GM21825 (cell line): ENCODE measurements at regions not wholly inside any gene's neighbourhood (a gene's known extent, or its start where the extent isn't known, plus 50 kb on each side); places are given as distances from the start of the nearest gene placed in this dataset.
"Not testable (repeated sequence)": the region's sequence is repeated elsewhere in the genome, so short reads cannot be mapped to it uniquely, and the experiment has no call there.

Experiments
- ATAC-seq: cut with Tn5 transposase; IDR thresholded peaks from one replicate; pipeline ENCODE4 v1.9.1; 2021; ENCODE audit warnings: mild to moderate bottlenecking, moderate library complexity; ENCODE audit not compliant: unreplicated experiment

DNA sequence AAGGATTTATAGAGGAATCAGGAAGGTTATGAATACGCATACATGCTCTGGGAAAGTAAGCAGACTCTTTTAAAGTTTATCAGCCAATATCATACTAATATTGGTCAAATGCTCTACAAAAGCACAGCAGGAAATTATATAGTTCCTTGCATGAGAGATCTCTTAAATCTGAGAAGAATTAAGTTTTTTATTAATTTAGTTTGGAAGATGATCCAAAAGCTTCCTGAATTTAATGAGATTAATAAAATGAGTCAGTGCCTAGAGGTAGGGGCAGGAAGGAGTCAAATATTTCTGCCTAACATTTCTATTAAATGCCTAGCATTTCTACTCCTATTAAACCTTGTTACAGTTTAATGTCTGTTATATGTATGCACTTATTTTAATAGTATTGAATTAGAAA, 1608.2 kb downstream of the GRIK2 start:
- no peak for ATAC-seq

DNA sequence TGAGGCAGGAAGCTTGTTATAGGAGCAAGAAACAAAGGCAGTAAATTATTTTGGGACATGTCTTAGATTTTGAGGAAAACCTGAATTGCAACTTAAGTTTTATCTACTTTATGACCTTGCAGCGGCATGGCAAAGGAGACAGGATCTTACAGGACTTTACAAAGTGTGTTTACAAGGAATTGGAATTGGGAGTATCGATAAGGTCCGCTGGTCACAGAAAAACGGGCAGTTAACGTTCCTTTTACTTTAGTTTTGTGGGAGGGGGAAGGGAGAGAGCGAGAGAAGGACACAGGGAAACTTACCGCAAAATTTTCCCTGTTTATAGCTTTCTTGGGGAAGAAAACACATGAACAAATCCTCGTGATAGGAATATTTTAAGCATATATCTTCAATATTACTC, 1607.2 kb downstream of the GRIK2 start:
- no peak for ATAC-seq

DNA sequence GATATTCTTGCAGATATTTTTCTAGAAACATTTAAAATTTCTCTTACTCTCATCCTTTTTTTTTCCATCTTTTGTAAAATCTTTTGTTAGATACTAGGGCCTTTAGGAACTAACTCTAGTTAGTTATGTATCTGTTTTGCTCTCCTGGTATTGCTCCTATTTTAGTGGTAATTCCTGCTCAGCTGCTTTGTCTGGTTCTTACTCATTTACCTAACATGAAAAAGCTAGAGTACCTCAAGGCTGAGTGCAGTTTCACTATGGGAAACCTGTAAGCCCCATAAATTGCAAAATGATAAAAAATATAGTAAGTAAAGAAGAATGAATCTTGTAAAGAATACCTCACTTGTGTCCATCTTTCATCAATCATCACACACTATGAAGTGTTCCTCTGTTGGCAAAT, 1602.0 kb downstream of the GRIK2 start:
- ATAC-seq: no peak

DNA sequence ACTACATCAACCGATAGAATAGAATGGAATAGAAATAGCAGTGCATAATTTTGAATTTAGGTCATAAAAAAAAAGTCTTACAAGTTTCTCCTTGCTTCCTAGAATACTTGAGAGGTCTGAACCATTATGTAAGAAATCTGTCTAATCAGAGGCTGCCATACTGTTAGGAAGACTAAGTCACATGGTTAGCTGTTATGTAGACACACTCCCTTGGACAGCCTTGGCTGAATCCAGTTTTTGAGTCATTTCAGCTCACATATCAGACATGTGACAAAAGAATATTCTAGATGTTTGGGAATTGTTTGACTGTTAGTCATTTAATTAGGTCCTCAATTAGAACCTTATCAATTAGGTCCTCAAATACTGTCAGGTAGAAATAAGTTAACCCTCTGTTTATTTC, 1601.4 kb downstream of the GRIK2 start:
- ATAC-seq: no peak

DNA sequence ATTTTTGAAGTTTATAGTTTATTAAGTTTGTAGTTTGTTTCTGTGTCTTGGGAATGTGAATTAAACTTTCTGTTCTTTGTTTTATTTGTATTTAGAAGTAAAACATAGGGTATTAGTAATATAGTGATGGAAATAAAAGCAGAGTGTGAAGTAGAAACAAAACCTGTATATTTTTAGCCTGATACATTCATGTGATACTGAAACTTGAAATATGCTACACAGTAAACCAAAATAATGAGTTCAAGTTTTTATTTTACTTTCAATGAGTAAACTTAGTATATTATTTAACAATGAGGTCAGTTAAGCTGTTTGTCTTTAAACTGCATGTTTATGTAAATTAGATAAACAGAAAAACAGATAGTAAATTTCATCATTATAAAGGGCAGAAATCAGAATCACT, 1592.6 kb downstream of the GRIK2 start:
- no peak for ATAC-seq

DNA sequence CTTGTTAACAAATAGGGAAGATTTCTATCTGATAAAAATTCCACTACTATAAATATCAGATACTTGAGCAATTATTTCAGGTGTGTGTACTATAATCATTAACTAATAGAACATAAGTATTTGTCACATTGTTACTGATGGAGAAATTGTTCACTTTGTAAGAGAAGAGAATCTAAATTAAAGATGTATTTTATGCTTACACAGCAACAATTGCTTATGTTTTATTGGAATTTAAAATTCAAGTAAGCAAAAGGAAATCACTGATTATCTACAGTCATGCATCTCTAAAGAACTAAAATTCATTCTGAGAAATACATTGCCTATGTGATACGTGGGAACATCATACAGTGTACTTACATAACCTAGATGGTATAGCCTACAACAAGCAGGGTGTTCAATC, 1590.8 kb downstream of the GRIK2 start:
- ATAC-seq: no peak

DNA sequence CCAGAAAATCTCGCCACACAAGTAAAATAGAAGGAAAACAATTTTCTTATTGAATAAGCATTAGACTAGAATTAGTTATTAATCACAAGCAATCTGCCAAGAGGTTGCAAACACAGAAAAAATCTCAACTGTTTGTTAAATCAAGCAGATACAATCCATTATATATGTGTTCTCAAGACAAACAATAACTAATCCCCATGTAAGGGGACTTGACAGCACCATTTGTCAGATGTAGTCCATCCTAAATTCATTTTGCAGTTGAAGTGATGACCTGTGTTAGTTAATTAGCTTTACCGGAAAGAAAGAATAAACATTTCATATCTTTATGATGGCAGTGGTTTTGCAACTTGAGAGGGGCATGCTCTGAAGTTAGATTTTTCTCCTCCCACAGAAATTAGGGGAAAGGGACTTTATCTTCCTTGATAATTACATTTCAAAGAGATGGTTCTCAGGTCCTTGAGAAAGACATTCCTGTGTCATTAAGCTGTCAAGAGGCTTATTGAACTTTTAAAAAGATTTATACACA, 1588.0 kb downstream of the GRIK2 start:
- ATAC-seq: no peak

DNA sequence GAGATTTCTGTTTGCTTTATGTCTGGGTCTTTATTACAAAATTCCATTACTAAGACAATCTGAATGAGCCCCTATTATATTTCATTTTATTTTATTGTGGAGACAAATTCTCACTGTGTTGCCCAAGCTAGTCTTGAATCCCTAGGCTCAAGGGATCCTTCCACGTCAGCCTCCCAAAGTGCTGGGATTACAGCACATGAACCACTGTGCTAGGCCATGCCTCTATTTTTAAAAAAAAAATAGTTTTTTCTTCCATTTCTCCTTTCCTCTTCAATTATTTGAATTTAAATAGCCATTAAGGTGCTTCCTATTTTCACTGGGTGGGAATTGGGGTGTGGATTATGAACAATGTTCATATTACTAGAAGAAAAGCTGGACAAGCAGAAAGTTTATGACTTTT, 1587.4 kb downstream of the GRIK2 start:
- no peak for ATAC-seq

DNA sequence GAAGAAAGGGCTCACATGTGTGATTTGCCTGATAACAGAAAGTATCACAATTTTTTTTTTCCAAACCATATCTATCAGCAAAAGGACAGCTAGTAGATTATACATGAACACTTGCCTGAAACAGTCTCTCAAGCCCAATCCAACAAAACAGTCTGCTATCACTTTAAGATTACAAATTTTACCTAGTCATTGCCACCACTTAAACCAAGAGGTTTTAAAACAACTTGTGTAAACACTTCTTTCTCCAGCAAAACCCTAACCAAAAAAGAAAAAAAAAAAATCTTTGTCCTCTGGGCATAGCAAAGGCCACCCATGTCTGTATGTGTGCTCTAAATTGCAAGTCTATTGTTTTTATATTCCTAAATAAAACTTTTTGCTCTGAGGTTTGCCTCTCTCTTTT, 1568.4 kb downstream of the GRIK2 start:
- ATAC-seq: no peak

DNA sequence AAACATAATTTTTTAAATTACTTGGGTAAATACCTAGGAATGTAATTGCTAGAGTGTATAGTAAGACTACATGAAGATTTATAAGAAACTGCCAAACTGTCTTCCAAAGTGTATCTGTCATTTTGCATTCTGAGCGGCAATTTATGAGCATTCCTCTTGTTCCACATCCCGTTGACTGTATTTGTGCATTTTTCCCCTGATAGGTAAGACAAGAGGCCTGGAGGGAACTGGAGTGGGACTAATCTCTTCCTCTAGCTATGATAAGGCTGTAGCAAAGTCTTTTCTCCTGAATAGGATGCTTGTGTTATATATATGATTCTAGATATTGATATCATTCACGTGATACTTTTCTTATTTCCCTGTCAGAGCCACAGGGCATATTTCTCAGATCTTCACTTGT, 1557.5 kb downstream of the GRIK2 start:
- ATAC-seq: no peak

DNA sequence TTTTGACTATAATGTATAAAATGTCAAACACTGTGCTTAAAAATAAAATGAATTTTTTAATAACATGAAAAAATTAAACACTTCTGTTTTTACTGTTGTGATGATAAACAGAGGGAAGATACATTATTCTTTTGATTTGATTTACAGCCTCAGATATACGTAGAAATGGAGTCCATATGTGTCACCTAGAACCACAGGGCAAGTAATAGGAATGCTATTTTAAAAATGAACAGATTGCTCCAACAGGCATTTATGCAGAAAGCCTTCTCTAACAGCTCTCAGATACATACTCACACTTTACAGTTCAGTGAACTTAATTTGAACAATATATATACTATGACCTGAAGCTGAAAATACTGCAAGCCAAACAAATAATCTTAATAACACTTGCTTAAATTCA, 1551.0 kb downstream of the GRIK2 start:
- ATAC-seq: no peak

DNA sequence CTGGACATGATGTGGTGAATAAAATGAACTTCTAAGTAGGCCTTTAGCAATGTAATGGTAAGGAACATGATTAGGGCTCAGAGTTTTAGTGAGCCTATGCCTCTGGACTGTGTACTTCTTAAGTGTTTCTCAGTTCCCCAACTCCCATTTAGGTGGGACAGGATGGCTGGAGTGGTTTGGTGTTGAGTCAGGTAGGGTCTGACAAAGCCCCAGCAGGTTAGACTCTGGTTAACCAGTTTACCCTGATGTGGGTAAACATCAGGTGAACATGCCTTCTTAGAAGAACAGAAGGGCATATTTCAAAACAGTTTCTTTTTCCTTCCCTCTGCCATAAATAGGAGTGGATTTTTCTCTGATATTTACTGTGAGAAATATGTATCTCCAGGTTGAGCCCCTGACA, 1548.7 kb downstream of the GRIK2 start:
- no peak for ATAC-seq

DNA sequence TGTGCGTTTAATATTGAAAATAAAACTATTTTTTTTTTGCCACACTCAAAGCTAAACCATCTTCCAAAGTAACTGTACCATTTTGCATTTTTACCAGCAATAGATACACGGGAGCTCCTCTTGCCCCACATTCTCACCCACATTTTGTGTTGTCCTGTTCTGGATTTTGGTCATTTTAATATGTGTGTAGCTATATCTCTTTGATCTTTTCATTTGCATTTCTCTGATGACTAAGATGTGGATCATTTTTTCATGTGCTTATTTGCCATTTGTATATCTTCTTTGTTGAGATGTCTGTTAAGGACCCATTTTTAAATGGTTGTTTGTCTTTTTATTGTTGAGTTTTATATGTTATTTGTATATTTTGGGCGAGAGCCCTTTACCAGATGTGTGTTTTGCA, 1543.5 kb downstream of the GRIK2 start:
- ATAC-seq: no peak

DNA sequence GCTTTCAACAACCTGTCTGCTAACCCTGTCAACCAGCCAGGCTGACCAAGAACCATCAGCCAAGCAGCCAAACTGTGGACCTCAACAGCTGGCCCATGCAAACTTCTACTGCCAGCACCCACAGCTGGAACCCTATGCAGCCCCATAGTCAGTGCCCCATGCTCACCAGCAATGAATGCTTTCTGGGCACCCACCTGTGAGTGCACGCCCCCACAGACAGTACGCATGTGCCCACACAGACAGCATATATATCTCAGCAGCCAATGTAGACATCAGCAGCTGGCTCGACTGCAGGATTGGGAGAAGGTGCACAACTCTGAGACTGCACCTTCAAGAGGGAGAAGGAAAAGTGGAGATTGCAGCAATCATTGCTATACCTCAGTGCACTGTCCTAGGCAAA, 1534.6 kb downstream of the GRIK2 start:
- ATAC-seq: no peak

DNA sequence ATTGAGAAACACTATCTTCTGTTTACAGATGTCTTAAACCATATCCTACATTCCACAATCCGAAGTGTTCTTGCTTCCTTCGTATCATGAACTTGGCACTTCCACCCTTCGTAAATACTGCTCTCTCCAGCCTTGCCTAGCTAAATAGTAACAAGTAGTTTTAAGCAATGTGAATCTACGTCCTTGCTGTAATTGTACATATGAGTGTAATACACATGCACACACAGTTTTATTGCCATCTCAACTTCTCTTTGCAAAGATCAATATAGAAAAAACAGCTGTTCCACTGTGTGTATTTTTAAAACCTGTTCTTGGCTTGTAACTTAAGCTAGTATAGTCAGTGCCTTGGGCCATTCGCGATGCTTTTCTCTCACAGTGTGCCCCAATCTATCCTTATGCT, 1524.7 kb downstream of the GRIK2 start:
- ATAC-seq: no peak

DNA sequence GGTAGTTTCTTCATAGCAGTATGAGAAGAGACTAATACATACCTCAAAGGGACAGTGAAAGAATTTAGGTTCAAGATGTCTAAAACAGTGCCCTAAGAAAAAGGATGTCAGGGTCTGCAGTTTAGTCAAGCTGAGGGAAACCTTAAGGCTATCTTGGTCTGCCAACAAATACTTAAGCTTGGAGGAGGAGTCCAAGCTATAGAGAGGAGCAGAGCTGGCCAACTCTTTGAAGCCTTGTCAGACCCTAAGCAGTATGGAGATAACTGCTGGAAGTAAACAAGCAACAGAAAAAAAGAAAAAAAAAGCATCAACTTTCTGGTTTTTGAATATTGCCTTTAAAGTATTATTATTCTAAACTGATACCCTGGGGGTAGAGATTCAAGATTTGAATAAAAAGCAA, 1518.1 kb downstream of the GRIK2 start:
- ATAC-seq: no peak

DNA sequence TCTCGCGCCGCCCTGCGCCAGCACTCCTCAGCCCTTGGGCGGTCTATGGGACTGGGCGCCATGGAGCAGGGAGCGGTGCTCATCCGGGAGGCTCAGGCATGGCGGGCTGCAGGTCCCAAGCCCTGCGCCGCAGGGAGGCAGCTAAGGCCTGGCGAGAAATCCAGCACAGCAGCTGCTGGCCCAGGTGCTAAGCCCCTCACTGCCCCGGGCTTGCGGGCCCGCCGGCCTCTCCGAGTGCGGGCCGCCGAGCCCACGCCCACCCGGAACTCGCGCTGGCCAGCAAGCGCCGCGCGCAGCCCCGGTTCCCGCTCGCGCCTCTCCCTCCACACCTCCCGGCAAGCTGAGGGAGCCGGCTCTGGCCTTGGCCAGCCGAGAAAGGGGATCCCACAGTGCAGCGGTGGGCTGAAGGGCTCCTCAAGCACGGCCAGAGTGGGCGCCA, 1517.2 kb downstream of the GRIK2 start:
- not testable (repeated sequence) for ATAC-seq

DNA sequence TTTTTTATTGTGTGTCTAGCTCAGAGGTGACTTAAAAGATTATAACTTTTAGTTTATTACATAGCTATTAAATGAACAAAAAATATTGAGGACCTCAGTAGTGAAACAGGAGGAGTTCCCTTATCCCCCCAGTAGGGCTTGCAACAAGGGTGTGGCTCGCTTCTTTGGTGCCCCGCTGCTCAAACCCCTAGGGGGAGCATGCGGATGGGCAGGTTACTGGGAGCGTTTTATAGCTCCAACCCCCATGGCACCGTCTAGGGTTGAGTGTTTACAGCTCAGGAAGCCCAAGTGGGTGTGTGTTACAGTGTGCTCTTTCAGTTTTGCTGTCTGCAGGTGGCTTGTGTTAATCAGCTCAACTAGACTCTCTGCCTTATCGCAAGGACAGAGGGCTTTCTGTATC, 1513.7 kb downstream of the GRIK2 start:
- ATAC-seq: no peak

DNA sequence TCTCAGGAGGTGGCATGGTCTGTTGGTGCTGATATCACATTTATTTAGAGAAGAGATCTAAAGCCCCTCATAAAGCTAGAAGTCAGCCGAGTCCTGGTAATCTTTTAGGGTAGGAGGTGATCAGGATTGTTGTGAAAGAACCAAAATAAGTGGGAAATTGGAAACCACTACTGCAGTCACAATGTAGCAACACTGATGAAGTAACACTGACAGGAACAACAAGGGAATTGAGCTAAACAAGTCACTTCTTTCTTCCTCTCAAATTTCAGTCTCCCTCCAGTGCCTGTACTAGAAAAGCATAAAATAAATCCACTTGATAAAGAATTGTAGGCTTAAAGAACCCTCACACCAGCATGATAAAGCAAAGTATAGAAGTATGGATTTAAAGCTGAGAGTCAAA, 1509.0 kb downstream of the GRIK2 start:
- ATAC-seq: no peak

DNA sequence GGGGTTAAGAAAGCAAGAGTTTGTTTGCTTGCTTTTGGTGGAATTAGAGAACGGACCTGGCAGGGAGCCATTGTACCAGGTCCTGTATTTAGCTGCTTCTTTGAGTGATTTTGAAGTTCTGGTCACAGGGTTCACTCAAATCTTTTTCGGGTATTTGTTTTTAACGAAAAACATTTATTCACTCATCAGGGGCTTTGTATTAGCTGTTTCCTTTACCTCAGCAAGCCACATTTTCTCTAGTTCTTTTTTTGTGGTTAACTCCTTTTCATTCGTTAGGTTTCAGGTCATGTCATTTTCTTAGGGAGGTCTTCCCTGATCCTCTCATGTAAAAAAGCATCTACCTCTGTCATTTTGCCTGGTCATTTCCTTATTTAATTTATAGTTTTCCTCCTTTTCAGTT, 1502.2 kb downstream of the GRIK2 start:
- ATAC-seq: no peak

DNA sequence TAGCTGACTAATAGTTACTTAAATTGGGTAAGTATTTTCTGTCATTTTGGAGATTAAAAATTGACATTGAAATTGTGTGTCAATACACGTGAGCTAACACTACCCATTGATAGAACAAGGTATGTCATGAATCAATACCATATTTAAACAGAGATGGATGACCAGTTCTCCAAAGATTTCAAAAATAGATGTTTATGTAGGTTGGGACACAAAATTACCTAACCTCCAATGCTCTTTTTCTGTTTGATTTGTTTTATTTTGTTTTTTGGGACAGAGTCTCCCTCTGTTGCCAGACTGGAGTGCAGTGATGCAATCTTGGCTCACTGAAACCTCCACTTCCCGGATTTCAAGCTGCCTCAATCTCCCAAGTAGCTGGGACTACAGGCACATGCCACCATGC, 1491.7 kb downstream of the GRIK2 start:
- no peak for ATAC-seq

DNA sequence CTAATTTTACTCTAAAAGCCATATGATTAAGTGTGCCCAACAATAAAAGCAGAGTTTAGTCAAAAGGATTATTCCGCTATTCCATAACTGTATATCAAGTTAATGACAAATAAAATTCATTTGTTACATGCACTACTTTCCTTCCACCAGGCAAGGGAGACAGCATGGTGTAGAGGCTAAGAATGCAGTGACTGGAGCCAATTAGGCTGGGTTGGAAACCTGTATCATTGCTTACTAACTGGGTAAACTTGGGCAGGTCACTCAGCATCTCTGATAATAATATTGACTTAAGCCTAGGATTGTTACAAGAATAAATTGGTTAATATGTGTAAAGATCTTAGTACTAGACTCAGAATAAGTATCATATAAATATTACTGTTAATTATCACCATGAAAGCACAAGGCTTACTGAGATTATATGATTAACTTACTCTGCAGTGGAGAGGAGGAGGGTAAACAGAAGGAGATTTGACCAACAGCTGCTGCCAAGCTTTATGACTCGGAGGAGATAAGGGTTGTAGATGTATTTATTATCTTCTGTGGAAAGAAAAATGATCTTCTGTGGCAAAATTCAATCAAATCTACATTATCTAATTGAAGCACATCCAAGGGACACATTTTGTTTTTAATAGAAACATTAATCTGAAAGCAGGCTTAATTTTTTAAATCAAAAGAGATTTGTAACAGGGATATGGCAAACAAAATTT, 1459.9 kb downstream of the GRIK2 start:
- no peak for ATAC-seq

DNA sequence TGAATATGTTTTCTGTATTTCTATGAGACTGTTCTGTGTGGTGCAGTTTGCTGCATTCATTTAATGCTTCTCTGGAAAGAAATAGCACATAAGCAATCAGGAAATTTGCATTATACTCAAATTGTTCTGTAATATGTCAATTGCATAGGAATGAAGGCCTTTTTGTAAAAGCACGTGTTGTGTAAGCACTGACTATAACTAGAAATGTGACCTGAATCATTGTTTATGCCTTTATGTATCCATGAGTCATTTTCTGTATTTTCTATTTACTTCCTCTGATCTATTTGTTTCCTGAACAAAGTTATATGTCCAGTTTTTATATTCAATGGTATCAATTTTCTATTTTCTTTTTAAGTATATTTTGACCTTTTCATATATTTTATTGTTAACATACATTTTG, 1455.3 kb downstream of the GRIK2 start:
- no peak for ATAC-seq
